ENCODE measurements at regions not wholly inside any gene's neighbourhood (a gene's known extent, or its start where the extent isn't known, plus 50 kb on each side); places are given as distances from the start of the nearest gene placed in this dataset.
A peak's percentile ranks its signal among the peaks of the same experiment; 100 is the strongest.
"Not testable (repeated sequence)": the region's sequence is repeated elsewhere in the genome, so short reads cannot be mapped to it uniquely, and the experiment has no call there.

GRCh38 chr9:87421734-87422133 is 75.9 kb upstream of the DAPK1 start:
- DNase-seq = no peak

GRCh38 chr9:87422999-87423398 is 74.7 kb upstream of the DAPK1 start:
- no peak for DNase-seq

GRCh38 chr9:87423885-87424284 is 73.8 kb upstream of the DAPK1 start:
- not testable (repeated sequence) for DNase-seq

GRCh38 chr9:87425202-87425601 is 72.5 kb upstream of the DAPK1 start:
- DNase-seq = no peak

GRCh38 chr9:87427851-87428506 is 69.7 kb upstream of the DAPK1 start:
- DNase-seq = no peak

GRCh38 chr9:87428659-87429058 is 69.0 kb upstream of the DAPK1 start:
- no peak for DNase-seq

- DNase-seq = no peak
Measured at GRCh38 chr9:87431837-87432236, 65.8 kb upstream of the DAPK1 start.

- DNase-seq = peak; percentile 43
Measured at GRCh38 chr9:87433853-87434252, 63.8 kb upstream of the DAPK1 start.

GRCh38 chr9:87434366-87434765 is 63.3 kb upstream of the DAPK1 start:
- DNase-seq = no peak

- no peak for DNase-seq
Measured at GRCh38 chr9:87435189-87435880, 62.3 kb upstream of the DAPK1 start.

GRCh38 chr9:87436716-87437115 is 61.0 kb upstream of the DAPK1 start:
- no peak for DNase-seq

GRCh38 chr9:87437966-87438365 is 59.7 kb upstream of the DAPK1 start:
- no peak for DNase-seq

- DNase-seq = no peak
Measured at GRCh38 chr9:87441251-87441650, 56.4 kb upstream of the DAPK1 start.

GRCh38 chr9:87442451-87442850 is 55.2 kb upstream of the DAPK1 start:
- no peak for DNase-seq

GRCh38 chr9:87443006-87443405 is 54.7 kb upstream of the DAPK1 start:
- DNase-seq = no peak

GRCh38 chr9:87443461-87443860 is 54.2 kb upstream of the DAPK1 start:
- DNase-seq = no peak

GRCh38 chr9:87445646-87446045 is 52.0 kb upstream of the DAPK1 start:
- DNase-seq = peak; percentile 41

GRCh38 chr9:87446527-87446926 is 51.1 kb upstream of the DAPK1 start:
- DNase-seq = no peak

GRCh38 chr9:87447547-87448432 is 49.9 kb upstream of the DAPK1 start:
- peak; percentile 29 for DNase-seq
